H1 (cell line): ENCODE measurements at regions not wholly inside any gene's neighbourhood (a gene's known extent, or its start where the extent isn't known, plus 50 kb on each side); places are given as distances from the start of the nearest gene placed in this dataset.

ENCODE experiments used
- CTCF ChIA-PET: fragments of 300-600 bp; sonication (Branson Sonifier 250); formaldehyde crosslinking; loops from one replicate; lab custom pipeline; 2021; ENCODE audit not compliant: partially characterized antibody; lab: Charles Lee
- POLR2A ChIA-PET: fragments of 300-600 bp; sonication (Branson Sonifier 250); formaldehyde crosslinking; loops from one replicate; lab custom pipeline; 2021; ENCODE audit warnings: inconsistent platforms; ENCODE audit not compliant: partially characterized antibody; lab: Charles Lee
- DNase-seq, 2 experiments: peaks; one replicate each; pipeline versions ENCODE4 v3.0.0 to v3.0.0-alpha.2; 2010 to 2022; ENCODE audit warnings: low spot score in 2 of 2, low read depth in 1 of 2, mixed read lengths in 1 of 2
- FAIRE-seq: peaks from 2 replicates; lab custom pipeline; 2011; peaks lifted over from hg19 to GRCh38; lab: Jason Lieb, UNC
- H2AFZ ChIP-seq: 2 replicates; pipeline ENCODE4 v1.8.1; 2012; ENCODE audit warnings: low read length, inconsistent platforms
- H2AK5ac ChIP-seq: 2 replicates; pipeline ENCODE4 v1.6.1; 2013; ENCODE audit warnings: low read depth, low read length
- H2BK120ac ChIP-seq: replicated peaks from 2 replicates; pipeline ENCODE3; 2013; ENCODE audit warnings: low read depth, low read length, inconsistent platforms
- H2BK12ac ChIP-seq: 2 replicates; pipeline ENCODE4 v1.6.1; 2013; ENCODE audit warnings: low read depth, low read length
- H2BK15ac ChIP-seq: 2 replicates; pipeline ENCODE4 v1.6.1; 2013; ENCODE audit warnings: low read length
- H2BK20ac ChIP-seq: 2 replicates; pipeline ENCODE4 v1.6.1; 2013; ENCODE audit warnings: low read length
- H2BK5ac ChIP-seq: 2 replicates; pipeline ENCODE4 v1.6.1; 2013; ENCODE audit warnings: low read depth, low read length
- H3K14ac ChIP-seq: 2 replicates; pipeline ENCODE4 v1.6.1; 2013; ENCODE audit warnings: inconsistent platforms; ENCODE audit not compliant: insufficient read length
- H3K18ac ChIP-seq: 2 replicates; pipeline ENCODE4 v1.6.1; 2013; ENCODE audit warnings: low read length; ENCODE audit errors: extremely low read depth
- H3K23ac ChIP-seq: 2 replicates; pipeline ENCODE4 v1.6.1; 2013; ENCODE audit warnings: inconsistent platforms; ENCODE audit not compliant: insufficient read length
- H3K23me2 ChIP-seq: 2 replicates; pipeline ENCODE4 v1.6.1; 2013; ENCODE audit warnings: low read depth, low read length
- H3K27ac ChIP-seq: 2 replicates; pipeline ENCODE4 v1.6.1; 2011; ENCODE audit warnings: low read depth, low read length, inconsistent platforms
- H3K27me3 ChIP-seq, 4 experiments: replicated peaks in 1 of 4; 1 replicate in 1 of 4; 2 replicates in 3 of 4; pipeline versions ENCODE4 v1.6.1 to v1.8.1; 2011 to 2013; ENCODE audit warnings: low read length in 3 of 4, mild to moderate bottlenecking in 3 of 4, inconsistent platforms in 2 of 4, mixed read lengths in 2 of 4, moderate library complexity in 1 of 4; ENCODE audit not compliant: control insufficient read depth in 3 of 4, insufficient read depth in 3 of 4; ENCODE audit errors: extremely low read depth in 1 of 4
- H3K36me3 ChIP-seq, 4 experiments: 2 replicates each; pipeline versions ENCODE4 v1.6.1 to v1.8.1; 2011 to 2013; ENCODE audit warnings: mild to moderate bottlenecking in 4 of 4, low read length in 3 of 4, moderate library complexity in 2 of 4, control low read depth in 1 of 4, inconsistent platforms in 1 of 4; ENCODE audit not compliant: insufficient read depth in 4 of 4, control insufficient read depth in 2 of 4
- H3K4ac ChIP-seq: replicated peaks from 2 replicates; pipeline ENCODE3; 2013; ENCODE audit warnings: low read length, low read depth, mixed read lengths, inconsistent platforms; ENCODE audit not compliant: insufficient read length
- H3K4me1 ChIP-seq, 4 experiments: replicated peaks in 1 of 4; 1 replicate in 1 of 4; 2 replicates in 3 of 4; pipeline versions ENCODE4 v1.6.1 to v1.8.1; 2011 to 2013; ENCODE audit warnings: low read length in 3 of 4, inconsistent platforms in 2 of 4, mixed read lengths in 1 of 4; ENCODE audit not compliant: insufficient read depth in 4 of 4, control insufficient read depth in 3 of 4
- H3K4me2 ChIP-seq, 2 experiments: 2 replicates each; pipeline versions ENCODE4 v1.6.1 to v1.8.1; 2011 to 2013; ENCODE audit warnings: low read depth in 2 of 2, low read length in 2 of 2, control low read depth in 1 of 2, inconsistent platforms in 1 of 2, mild to moderate bottlenecking in 1 of 2; ENCODE audit not compliant: insufficient read depth in 1 of 2
- H3K4me3 ChIP-seq, 4 experiments: fragments of 200-600, 300-600 bp in 1 of 4; sonication (generic), shearing (Covaris generic), sonication (Bioruptor Twin) in 1 of 4; 2 replicates each; pipeline versions ENCODE4 v1.5.1 to v1.8.1; 2011 to 2016; ENCODE audit warnings: low read length in 4 of 4, low read depth in 3 of 4, control low read depth in 2 of 4, inconsistent platforms in 2 of 4, mild to moderate bottlenecking in 2 of 4, mixed read lengths in 1 of 4, moderate library complexity in 1 of 4; ENCODE audit not compliant: insufficient read depth in 2 of 4; ENCODE audit errors: extremely low read depth in 1 of 4
- H3K56ac ChIP-seq: replicated peaks from 2 replicates; pipeline ENCODE3; 2013; ENCODE audit warnings: low read depth, mild to moderate bottlenecking, mixed read lengths, low read length, inconsistent platforms; ENCODE audit not compliant: insufficient read length
- H3K79me1 ChIP-seq: 2 replicates; pipeline ENCODE4 v1.6.1; 2013; ENCODE audit warnings: low read depth, low read length, control low read depth
- H3K79me2 ChIP-seq, 2 experiments: 2 replicates each; pipeline versions ENCODE4 v1.6.1 to v1.8.1; 2012 to 2013; ENCODE audit warnings: low read length in 2 of 2, mild to moderate bottlenecking in 2 of 2, inconsistent platforms in 1 of 2; ENCODE audit not compliant: insufficient read depth in 2 of 2, control insufficient read depth in 1 of 2
- H3K9ac ChIP-seq, 4 experiments: replicated peaks in 1 of 4; 1 replicate in 1 of 4; 2 replicates in 3 of 4; pipeline versions ENCODE4 v1.6.1 to v1.8.1; 2011 to 2013; ENCODE audit warnings: low read depth in 3 of 4, low read length in 3 of 4, control low read depth in 2 of 4, mild to moderate bottlenecking in 2 of 4, moderate library complexity in 2 of 4, inconsistent platforms in 1 of 4; ENCODE audit errors: extremely low read depth in 1 of 4
- H3K9me3 ChIP-seq, 2 experiments: 2 replicates each; pipeline versions ENCODE4 v1.6.1 to v1.8.1; 2012 to 2013; ENCODE audit warnings: mild to moderate bottlenecking in 2 of 2, moderate library complexity in 2 of 2, control low read depth in 1 of 2, inconsistent platforms in 1 of 2, low read depth in 1 of 2, low read length in 1 of 2, mixed read lengths in 1 of 2; ENCODE audit not compliant: insufficient read depth in 2 of 2
- H4K20me1 ChIP-seq, 2 experiments: replicated peaks in 1 of 2; 2 replicates each; pipeline versions ENCODE3 to v1.8.1; 2011 to 2013; ENCODE audit warnings: inconsistent platforms in 2 of 2, low read length in 2 of 2, mild to moderate bottlenecking in 1 of 2; ENCODE audit not compliant: insufficient read depth in 2 of 2, control insufficient read depth in 1 of 2
- H4K5ac ChIP-seq: 2 replicates; pipeline ENCODE4 v1.6.1; 2013; ENCODE audit warnings: low read length, low read depth, mixed read lengths, inconsistent platforms; ENCODE audit not compliant: insufficient read length
- H4K8ac ChIP-seq: 2 replicates; pipeline ENCODE4 v1.8.0; 2013; ENCODE audit warnings: mild to moderate bottlenecking, moderate library complexity, low read length, inconsistent platforms; ENCODE audit not compliant: insufficient read depth; ENCODE audit errors: extremely low read depth
- H4K91ac ChIP-seq: replicated peaks from 2 replicates; pipeline ENCODE3; 2013; ENCODE audit warnings: low read length, mixed read lengths, inconsistent platforms; ENCODE audit not compliant: insufficient read length
- CBX5 ChIP-seq: fragments of 300-800, 300-1000 bp; sonication (generic); IDR thresholded peaks from 2 replicates; pipeline ENCODE4 v1.7.1; 2016; ENCODE audit warnings: antibody characterized with exemption, low read length, low read depth
- CHD1 ChIP-seq: IDR thresholded peaks from 2 replicates; pipeline ENCODE4 v1.6.1; 2012; ENCODE audit warnings: low read depth, low read length, improper control_type of control experiment
- FOSL1 ChIP-seq: IDR thresholded peaks from 2 replicates; pipeline ENCODE4 v1.6.1; 2011; ENCODE audit warnings: mild to moderate bottlenecking, low read depth, low read length, moderate library complexity; ENCODE audit not compliant: insufficient read depth
- KDM4A ChIP-seq: IDR thresholded peaks from one replicate; pipeline ENCODE4 v1.7.1; 2012; ENCODE audit warnings: low read depth, mild to moderate bottlenecking, moderate library complexity, low read length, inconsistent platforms; ENCODE audit not compliant: severe bottlenecking
- RNF2 ChIP-seq: fragments of 200-900, 300-1000 bp; sonication (generic); IDR thresholded peaks from 2 replicates; pipeline ENCODE4 v1.7.1; 2016; ENCODE audit warnings: borderline replicate concordance, low read depth, mild to moderate bottlenecking, antibody characterized with exemption, low read length; ENCODE audit not compliant: poor library complexity, severe bottlenecking; ENCODE audit errors: missing control alignments
- SP4 ChIP-seq: IDR thresholded peaks from 2 replicates; pipeline ENCODE4 v1.6.1; 2012; ENCODE audit warnings: low read length, inconsistent platforms
- TBP ChIP-seq: IDR thresholded peaks from 2 replicates; pipeline ENCODE4 v1.6.1; 2011; ENCODE audit warnings: low read depth, low read length, improper control_type of control experiment
- TCF12 ChIP-seq: IDR thresholded peaks from 2 replicates; pipeline ENCODE4 v1.6.1; 2011; ENCODE audit warnings: low read depth, mild to moderate bottlenecking, low read length
- WGBS, 2 experiments: shearing (Covaris generic) in 1 of 2; methylation state at CpG; one replicate each; pipeline versions ENCODE4 v1.1.6 to v1.1.7; 2013 to 2015; ENCODE audit warnings: low lambda C conversion rate in 2 of 2, mixed read lengths in 2 of 2, inconsistent platforms in 1 of 2, low coverage in 1 of 2, missing lambda C conversion rate in 1 of 2; ENCODE audit not compliant: insufficient replicate concordance in 2 of 2, insufficient coverage in 1 of 2, insufficient read length in 1 of 2; ENCODE audit errors: extremely low coverage in 1 of 2, missing lambda C conversion rate in 1 of 2; 5-methylcytosine and 5-hydroxymethylcytosine counted together
- TF ChIP-seq, protein P1 (sequence below): IDR thresholded peaks from 2 replicates; pipeline ENCODE4 v1.6.1; 2011; ENCODE audit warnings: low read depth, mild to moderate bottlenecking, low read length; ENCODE audit not compliant: insufficient read depth
- TF ChIP-seq, protein P2 (sequence below): IDR thresholded peaks from 2 replicates; pipeline ENCODE4 v1.6.1; 2012; ENCODE audit warnings: inconsistent platforms

DNA sequence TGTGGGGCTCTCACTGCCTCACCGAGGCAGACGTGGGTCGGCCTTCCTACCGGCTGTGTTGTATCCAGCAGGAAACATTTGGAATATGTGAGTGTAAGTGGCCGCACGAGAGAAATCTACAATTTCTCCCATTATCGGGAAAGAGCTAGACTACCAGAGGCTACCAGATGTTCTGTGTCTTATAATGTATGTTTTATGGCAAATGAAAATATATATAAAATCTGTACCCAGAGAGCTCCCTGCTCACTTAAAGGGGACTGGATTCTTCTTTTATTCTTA is 69.5 kb upstream of the PITX1 start:
- Histone ChIP-seq H2BK20ac (no peak overlapping the region), H3K79me1 (no peaks in the 10 kb centered on the region), H2BK15ac (no peak overlapping the region), H4K91ac (no peak overlapping the region), H2BK5ac (no peak overlapping the region), H2BK12ac (no peak overlapping the region), H3K27me3 (no peaks in the 10 kb centered on the region), H3K56ac (no peak overlapping the region), H3K23ac (no peak overlapping the region), H3K4me2 (no peak overlapping the region), H3K18ac (no peak overlapping the region), H4K8ac (no peak overlapping the region), H3K14ac (no peak overlapping the region), H4K5ac (no peak overlapping the region), H3K79me2 (no peaks in the 10 kb centered on the region), H3K9ac (no peak overlapping the region), H3K23me2 (no peaks in the 10 kb centered on the region), H3K4me3 (no peak overlapping the region), H2AK5ac (no peak overlapping the region), H3K27ac (no peak overlapping the region), H2BK120ac (no peak overlapping the region), H4K20me1 (no peaks in the 10 kb centered on the region), H3K36me3 (no peaks in the 10 kb centered on the region), H3K4me1 (no peaks in the 10 kb centered on the region), H3K9me3 (no peaks in the 10 kb centered on the region), H2AFZ (no peak overlapping the region), H3K4ac (no peak overlapping the region)
- ChIA-PET CTCF (interaction anchor here (0.9 to 1.5 kb wide), 6 partner anchors 11 to 358 kb away, joined by 3 to 6 read pairs (median 4); no protein-coding TSS in a partner anchor), POLR2A (interaction anchor here (1.8 kb wide), 1 partner anchor 17 kb away, joined by 6 read pairs; no protein-coding TSS in a partner anchor)
- WGBS, 2 experiments, result 88% methylated on average over 7 of the region's 7 CpGs; no CpG with 5 or more reads in 1 of the 2 experiments
- FAIRE-seq, result no peak
- no peak for DNase-seq
- TF ChIP-seq RNF2 (no peak), CBX5 (no peak), KDM4A (no peak), TCF12 (no peak), TBP (no peak), FOSL1 (no peak), CHD1 (no peak), SP4 (no peak)
- TF ChIP-seq, protein P1, sequence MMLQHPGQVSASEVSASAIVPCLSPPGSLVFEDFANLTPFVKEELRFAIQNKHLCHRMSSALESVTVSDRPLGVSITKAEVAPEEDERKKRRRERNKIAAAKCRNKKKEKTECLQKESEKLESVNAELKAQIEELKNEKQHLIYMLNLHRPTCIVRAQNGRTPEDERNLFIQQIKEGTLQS, result no peak
- TF ChIP-seq, protein P2, sequence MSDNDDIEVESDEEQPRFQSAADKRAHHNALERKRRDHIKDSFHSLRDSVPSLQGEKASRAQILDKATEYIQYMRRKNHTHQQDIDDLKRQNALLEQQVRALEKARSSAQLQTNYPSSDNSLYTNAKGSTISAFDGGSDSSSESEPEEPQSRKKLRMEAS, result no peak
